ENCODE measurements at regions not wholly inside any gene's neighbourhood (a gene's known extent, or its start where the extent isn't known, plus 50 kb on each side); places are given as distances from the start of the nearest gene placed in this dataset.

DNA sequence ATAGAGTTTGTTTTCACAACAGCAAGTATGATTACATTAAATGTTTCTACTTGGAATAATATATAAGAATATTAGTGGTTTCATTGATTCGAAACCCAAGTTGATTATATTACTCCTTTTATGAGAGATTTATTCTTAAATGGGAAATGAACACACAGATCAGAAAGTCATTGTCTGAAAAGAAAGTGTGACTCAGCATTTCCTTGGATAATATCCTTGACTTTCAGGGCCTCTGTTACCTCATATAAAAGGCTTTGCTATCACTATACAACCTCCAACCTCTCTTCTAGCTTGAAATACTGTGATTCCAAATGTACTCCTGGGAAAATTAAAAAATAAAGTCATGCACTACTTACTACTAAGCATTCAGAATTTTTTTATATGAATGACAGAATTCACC, 295.3 kb upstream of the LYPLAL1 start:
- Histone ChIP-seq H3K36me3 (ENCODE audit: insufficient read depth, low read length) (no peaks in the 10 kb centered on the region), H3K4me3 (ENCODE audit: low read depth, low read length, poor library complexity, severe bottlenecking) (no peak overlapping the region), H3K4me1 (ENCODE audit: insufficient read depth, low read length, poor library complexity, severe bottlenecking) (no peaks in the 10 kb centered on the region), H4K20me1 (ENCODE audit: insufficient read depth, low read length) (no peaks in the 10 kb centered on the region), H3K27ac (ENCODE audit: low read depth, low read length, poor library complexity, severe bottlenecking) (no peak overlapping the region), H3K9me3 (ENCODE audit: low read length) (no peaks in the 10 kb centered on the region), H3K4me2 (ENCODE audit: low read length) (no peak overlapping the region), H2AFZ (ENCODE audit: low read length) (no peak overlapping the region), H3K79me2 (ENCODE audit: insufficient read depth, low read depth, low read length) (no peaks in the 10 kb centered on the region), H3K9me2 (ENCODE audit: insufficient read depth, low read length) (no peaks in the 10 kb centered on the region)
- CTCF ChIA-PET (ENCODE audit: unreplicated experiment) = no interaction called here
- intact Hi-C loops (cut with micrococcal nuclease; ENCODE audit: unreplicated experiment) = no loop called here
- BruUV-seq (replicated peaks) = no TSS peak
- POLR2A ChIA-PET = interaction anchor here (0.7 kb wide), 2 partner anchors 59 to 760 kb away, joined by 3 read pairs; no protein-coding TSS in a partner anchor
- no peak for DNase-seq (ENCODE audit: low spot score)
- TF ChIP-seq EZH2phosphoT487 (IDR thresholded peaks at IDR 0.05; ENCODE audit: borderline replicate concordance, low read depth, low read length) = no peak
- TF ChIP-seq, protein P1, sequence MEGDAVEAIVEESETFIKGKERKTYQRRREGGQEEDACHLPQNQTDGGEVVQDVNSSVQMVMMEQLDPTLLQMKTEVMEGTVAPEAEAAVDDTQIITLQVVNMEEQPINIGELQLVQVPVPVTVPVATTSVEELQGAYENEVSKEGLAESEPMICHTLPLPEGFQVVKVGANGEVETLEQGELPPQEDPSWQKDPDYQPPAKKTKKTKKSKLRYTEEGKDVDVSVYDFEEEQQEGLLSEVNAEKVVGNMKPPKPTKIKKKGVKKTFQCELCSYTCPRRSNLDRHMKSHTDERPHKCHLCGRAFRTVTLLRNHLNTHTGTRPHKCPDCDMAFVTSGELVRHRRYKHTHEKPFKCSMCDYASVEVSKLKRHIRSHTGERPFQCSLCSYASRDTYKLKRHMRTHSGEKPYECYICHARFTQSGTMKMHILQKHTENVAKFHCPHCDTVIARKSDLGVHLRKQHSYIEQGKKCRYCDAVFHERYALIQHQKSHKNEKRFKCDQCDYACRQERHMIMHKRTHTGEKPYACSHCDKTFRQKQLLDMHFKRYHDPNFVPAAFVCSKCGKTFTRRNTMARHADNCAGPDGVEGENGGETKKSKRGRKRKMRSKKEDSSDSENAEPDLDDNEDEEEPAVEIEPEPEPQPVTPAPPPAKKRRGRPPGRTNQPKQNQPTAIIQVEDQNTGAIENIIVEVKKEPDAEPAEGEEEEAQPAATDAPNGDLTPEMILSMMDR (conservative IDR thresholded peaks at IDR 0.05; ENCODE audit: low read length) = no peak

DNA sequence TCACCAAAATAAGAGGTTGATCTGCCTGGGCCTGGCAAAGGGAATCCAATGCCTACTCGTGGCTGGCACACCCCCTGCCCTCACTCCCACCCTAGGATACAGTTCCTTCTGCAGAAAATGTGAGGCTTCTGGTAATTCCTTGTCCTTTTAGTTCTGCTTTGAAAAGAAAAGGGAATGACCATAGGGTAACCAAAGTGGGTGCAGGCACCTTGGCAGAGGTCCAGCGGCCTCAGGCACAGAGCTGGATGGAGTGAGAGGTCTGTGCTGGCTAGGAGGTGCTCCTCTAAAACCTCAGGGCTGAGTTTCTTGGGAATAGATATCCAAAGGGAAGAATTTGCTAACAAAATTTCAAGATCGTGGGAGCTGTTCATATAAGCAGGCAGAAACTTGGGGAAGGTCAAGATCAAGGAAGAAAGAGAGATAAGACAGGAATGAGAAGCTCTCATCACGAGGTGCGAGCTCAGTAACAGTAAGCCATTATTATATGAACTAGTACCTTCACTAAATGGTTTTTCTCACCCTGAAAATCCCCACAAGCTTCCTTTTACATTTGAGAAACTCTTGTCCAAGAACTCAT, 293.1 kb upstream of the LYPLAL1 start:
- Histone ChIP-seq H4K20me1 (ENCODE audit: insufficient read depth, low read length) (no peaks in the 10 kb centered on the region), H3K9me3 (ENCODE audit: low read length) (no peaks in the 10 kb centered on the region), H3K36me3 (ENCODE audit: insufficient read depth, low read length) (no peaks in the 10 kb centered on the region), H3K9me2 (ENCODE audit: insufficient read depth, low read length) (no peaks in the 10 kb centered on the region), H3K4me3 (ENCODE audit: low read depth, low read length, poor library complexity, severe bottlenecking) (no peak overlapping the region), H3K79me2 (ENCODE audit: insufficient read depth, low read depth, low read length) (no peaks in the 10 kb centered on the region), H2AFZ (ENCODE audit: low read length) (no peak overlapping the region), H3K4me1 (ENCODE audit: insufficient read depth, low read length, poor library complexity, severe bottlenecking) (no peaks in the 10 kb centered on the region), H3K4me2 (ENCODE audit: low read length) (no peak overlapping the region), H3K27ac (ENCODE audit: low read depth, low read length, poor library complexity, severe bottlenecking) (no peak overlapping the region)
- POLR2A ChIA-PET = no interaction called here
- no TSS peak for BruUV-seq (replicated peaks)
- CTCF ChIA-PET (ENCODE audit: unreplicated experiment) = no interaction called here
- no peak for DNase-seq (ENCODE audit: low spot score)
- intact Hi-C loops (cut with micrococcal nuclease; ENCODE audit: unreplicated experiment) = no loop called here
- no peak for TF ChIP-seq EZH2phosphoT487 (IDR thresholded peaks at IDR 0.05; ENCODE audit: borderline replicate concordance, low read depth, low read length)
- TF ChIP-seq, protein P1 (conservative IDR thresholded peaks at IDR 0.05; ENCODE audit: low read length) = no peak

DNA sequence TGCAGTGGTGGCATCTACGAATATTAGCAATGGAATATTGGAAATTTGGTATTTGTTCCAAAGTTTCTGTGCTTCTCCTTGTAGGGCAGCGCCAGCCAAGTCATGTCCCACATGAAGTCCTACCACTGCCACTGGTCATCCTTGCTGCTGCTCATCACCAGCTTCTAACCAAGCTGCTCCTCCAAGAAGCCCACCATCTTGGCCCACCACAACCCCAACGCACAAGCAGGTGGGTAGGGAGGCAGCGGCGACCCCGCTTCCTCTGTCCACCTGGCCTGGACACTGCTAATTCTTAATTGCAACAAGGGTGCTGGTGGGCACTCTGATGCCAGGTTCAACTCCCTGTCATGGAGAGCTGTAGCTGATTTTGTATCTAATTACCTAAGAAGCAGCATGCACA, 291.2 kb upstream of the LYPLAL1 start:
- H4K20me1 ChIP-seq (ENCODE audit: insufficient read depth, low read length) = no peaks in the 10 kb centered on the region
- no TSS peak for BruUV-seq (replicated peaks)
- no peak overlapping the region for H3K27ac ChIP-seq (ENCODE audit: low read depth, low read length, poor library complexity, severe bottlenecking)
- H3K9me3 ChIP-seq (ENCODE audit: low read length) = no peaks in the 10 kb centered on the region
- H3K36me3 ChIP-seq (ENCODE audit: insufficient read depth, low read length) = no peaks in the 10 kb centered on the region
- no peaks in the 10 kb centered on the region for H3K9me2 ChIP-seq (ENCODE audit: insufficient read depth, low read length)
- no peaks in the 10 kb centered on the region for H3K79me2 ChIP-seq (ENCODE audit: insufficient read depth, low read depth, low read length)
- no peaks in the 10 kb centered on the region for H3K4me1 ChIP-seq (ENCODE audit: insufficient read depth, low read length, poor library complexity, severe bottlenecking)
- no peak for TF ChIP-seq EZH2phosphoT487 (IDR thresholded peaks at IDR 0.05; ENCODE audit: borderline replicate concordance, low read depth, low read length)
- TF ChIP-seq, protein P1 (conservative IDR thresholded peaks at IDR 0.05; ENCODE audit: low read length) = no peak
- intact Hi-C loops (cut with micrococcal nuclease; ENCODE audit: unreplicated experiment) = no loop called here
- H3K4me3 ChIP-seq (ENCODE audit: low read depth, low read length, poor library complexity, severe bottlenecking) = no peak overlapping the region
- no peak overlapping the region for H2AFZ ChIP-seq (ENCODE audit: low read length)
- no peak for DNase-seq (ENCODE audit: low spot score)
- H3K4me2 ChIP-seq (ENCODE audit: low read length) = no peak overlapping the region
- ChIA-PET POLR2A (no interaction called here), CTCF (ENCODE audit: unreplicated experiment) (no interaction called here)

Data from OCI-LY7 (cell line).